ENCODE measurements at regions not wholly inside any gene's neighbourhood (a gene's known extent, or its start where the extent isn't known, plus 50 kb on each side); places are given as distances from the start of the nearest gene placed in this dataset.

DNA sequence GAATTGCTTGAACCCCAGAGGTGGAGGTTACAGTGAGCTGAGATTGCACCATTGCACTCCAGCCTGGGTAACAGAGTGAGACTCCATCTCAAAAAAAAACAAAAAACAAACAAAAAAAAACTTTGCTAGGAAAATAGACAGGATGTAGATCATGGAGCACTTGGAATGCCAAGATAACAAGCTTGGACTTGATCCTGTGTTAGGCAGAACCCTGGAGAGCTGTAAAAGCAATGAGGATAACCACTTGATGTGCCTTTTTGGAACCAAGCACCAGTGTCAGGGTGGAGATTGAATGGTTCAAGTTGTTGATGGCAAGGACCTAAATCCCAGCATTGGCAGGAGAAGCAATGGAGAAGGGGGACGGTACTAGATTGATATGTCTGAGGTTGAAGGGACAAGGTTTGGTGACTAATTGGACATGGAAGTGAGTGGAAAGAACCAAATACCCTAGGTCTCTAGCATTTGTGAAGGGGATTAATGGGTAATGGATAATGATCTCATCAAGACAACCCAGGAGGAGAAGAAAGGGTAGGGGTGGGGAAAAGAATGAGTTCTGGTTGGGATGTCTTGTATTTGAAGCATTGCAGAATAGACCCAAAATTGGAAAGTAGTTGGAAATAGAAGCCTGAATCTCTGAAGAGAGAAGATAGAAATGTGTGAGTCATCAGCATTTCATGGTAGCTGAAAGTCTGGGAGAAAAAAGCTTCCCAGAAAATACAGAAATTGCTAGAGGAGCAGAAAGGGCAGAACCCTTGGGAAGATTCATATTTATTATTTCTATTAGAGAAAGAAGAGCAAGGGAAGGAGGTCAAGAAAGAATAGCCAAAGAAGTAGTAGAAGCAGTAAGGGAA is 176.7 kb downstream of the NUAK1 start:
- no peak for DNase-seq
- H3K4me3 ChIP-seq: no peak overlapping the region
- no peak for TF ChIP-seq POLR2A (IDR thresholded peaks at IDR 0.05)
- TF ChIP-seq, protein P1, sequence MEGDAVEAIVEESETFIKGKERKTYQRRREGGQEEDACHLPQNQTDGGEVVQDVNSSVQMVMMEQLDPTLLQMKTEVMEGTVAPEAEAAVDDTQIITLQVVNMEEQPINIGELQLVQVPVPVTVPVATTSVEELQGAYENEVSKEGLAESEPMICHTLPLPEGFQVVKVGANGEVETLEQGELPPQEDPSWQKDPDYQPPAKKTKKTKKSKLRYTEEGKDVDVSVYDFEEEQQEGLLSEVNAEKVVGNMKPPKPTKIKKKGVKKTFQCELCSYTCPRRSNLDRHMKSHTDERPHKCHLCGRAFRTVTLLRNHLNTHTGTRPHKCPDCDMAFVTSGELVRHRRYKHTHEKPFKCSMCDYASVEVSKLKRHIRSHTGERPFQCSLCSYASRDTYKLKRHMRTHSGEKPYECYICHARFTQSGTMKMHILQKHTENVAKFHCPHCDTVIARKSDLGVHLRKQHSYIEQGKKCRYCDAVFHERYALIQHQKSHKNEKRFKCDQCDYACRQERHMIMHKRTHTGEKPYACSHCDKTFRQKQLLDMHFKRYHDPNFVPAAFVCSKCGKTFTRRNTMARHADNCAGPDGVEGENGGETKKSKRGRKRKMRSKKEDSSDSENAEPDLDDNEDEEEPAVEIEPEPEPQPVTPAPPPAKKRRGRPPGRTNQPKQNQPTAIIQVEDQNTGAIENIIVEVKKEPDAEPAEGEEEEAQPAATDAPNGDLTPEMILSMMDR (IDR thresholded peaks at IDR 0.05): no peak
- intact Hi-C loops (cut with DNase I; ENCODE audit: low total_unique reads): no loop called here
- H3K4me1 ChIP-seq: no peaks in the 10 kb centered on the region
- no peaks in the 10 kb centered on the region for H3K27me3 ChIP-seq
- no peak overlapping the region for H3K27ac ChIP-seq
- H3K9me3 ChIP-seq: no peaks in the 10 kb centered on the region
- no peaks in the 10 kb centered on the region for H3K36me3 ChIP-seq

DNA sequence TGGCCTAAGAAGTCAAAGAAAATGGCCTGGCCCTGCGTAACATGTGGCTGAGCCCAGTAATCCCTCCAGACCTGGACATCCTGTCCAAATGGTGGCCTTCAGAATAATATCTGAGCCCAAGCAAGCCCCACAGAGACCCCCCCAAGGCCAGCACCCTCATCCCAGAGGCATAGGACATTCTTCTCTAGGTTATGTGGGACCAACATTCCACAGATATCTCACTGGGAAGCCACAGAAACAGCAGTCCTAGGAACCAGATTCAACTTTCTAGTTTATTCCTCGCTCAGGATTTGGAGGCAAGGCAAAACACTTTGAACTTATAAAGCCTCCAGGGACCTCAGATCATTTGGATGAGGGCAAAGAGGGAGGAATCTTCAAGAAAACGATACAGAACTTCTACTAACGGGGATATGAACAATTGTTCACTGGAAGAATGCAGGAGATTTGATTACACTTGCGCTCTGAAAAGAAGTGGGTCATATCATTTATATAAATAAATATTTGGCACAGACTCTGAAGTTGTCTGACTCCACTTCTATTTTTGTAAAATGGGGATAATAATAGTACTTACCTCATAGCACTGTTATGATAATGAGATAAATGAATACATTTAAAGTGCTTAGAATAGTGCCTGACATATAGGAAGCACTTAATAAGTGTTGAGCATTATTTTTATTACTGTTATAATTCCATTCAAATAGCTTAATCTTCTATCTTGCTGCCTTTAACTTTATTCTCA is 171.5 kb downstream of the NUAK1 start:
- peak overlapping the region in 1 of 2 donors; percentile 23 for H3K27ac ChIP-seq
- intact Hi-C loops (cut with DNase I; ENCODE audit: low total_unique reads): no loop called here
- no peak overlapping the region for H3K4me3 ChIP-seq
- no peaks in the 10 kb centered on the region for H3K36me3 ChIP-seq
- no peaks in the 10 kb centered on the region for H3K4me1 ChIP-seq
- no peaks in the 10 kb centered on the region for H3K9me3 ChIP-seq
- DNase-seq: no peak
- no peaks in the 10 kb centered on the region for H3K27me3 ChIP-seq
- no peak for TF ChIP-seq POLR2A (IDR thresholded peaks at IDR 0.05)
- TF ChIP-seq, protein P1 (IDR thresholded peaks at IDR 0.05): no peak

DNA sequence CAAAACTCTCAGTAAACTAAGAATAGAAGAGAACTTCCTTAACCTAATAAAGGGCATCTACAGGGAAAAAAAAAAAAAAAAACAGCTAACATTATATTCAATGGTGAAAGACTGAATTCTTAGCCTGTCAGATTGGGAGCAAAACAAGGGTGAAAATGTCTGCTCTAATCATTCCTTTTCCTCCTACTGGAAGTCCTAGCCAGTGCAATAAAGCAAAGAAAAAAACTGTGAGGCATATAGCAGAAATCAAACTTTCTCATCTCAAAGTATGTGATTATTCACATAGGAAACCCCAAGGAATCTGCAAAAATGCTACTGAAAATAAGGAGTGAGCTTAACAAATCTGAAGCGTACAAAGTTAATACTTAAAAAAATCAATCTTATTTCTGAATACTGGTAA is 170.7 kb downstream of the NUAK1 start:
- Histone ChIP-seq H3K4me3 (no peak overlapping the region), H3K4me1 (no peaks in the 10 kb centered on the region), H3K27ac (no peak overlapping the region), H3K27me3 (no peaks in the 10 kb centered on the region), H3K36me3 (no peaks in the 10 kb centered on the region), H3K9me3 (no peaks in the 10 kb centered on the region)
- no peak for DNase-seq
- intact Hi-C loops (cut with DNase I; ENCODE audit: low total_unique reads): no loop called here
- TF ChIP-seq, protein P1 (IDR thresholded peaks at IDR 0.05): no peak
- TF ChIP-seq POLR2A (IDR thresholded peaks at IDR 0.05): no peak

DNA sequence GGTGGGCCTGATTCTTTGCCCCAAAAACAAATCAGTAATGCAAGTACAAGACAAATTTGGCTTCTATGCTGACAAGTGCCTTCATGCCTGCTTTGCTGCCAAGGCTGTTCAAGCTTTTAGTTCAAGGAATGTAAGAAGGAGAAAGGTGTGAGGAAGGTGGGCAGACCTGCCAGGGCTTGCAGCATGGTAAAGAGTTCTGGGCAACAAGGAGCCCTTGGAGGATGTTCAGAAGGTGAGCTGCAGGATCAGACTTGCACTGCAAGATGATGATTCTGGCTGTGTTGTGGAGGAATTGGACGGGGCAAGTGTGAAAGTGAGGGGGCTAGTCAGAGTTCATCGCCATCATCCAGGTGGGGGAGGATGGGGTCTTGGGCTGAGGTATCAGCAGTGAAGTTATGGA is 167.9 kb downstream of the NUAK1 start:
- no peaks in the 10 kb centered on the region for H3K27me3 ChIP-seq
- no peak overlapping the region for H3K4me3 ChIP-seq
- no peak overlapping the region for H3K27ac ChIP-seq
- H3K36me3 ChIP-seq: no peaks in the 10 kb centered on the region
- H3K9me3 ChIP-seq: no peaks in the 10 kb centered on the region
- H3K4me1 ChIP-seq: no peaks in the 10 kb centered on the region
- TF ChIP-seq, protein P1 (IDR thresholded peaks at IDR 0.05): no peak
- no peak for DNase-seq
- intact Hi-C loops (cut with DNase I; ENCODE audit: low total_unique reads): no loop called here

DNA sequence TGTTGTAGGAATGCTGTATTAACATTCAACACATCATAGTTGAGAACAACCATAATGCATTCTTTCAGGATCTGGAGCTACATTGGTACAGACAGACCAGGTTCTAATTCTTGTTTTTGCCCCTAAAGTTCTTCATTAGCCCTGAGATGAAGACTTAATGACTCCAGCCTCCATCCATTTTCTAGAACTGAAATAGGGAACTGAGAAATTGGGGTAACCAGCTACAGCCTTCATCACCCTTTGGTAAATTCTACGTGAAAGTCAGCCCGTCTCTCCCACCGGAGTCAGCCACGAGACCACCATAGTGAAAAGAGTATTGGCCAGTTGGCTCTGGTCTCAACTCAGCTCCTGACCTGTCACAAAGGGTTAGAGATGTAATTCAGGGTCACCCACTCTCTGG is 164.0 kb downstream of the NUAK1 start:
- no peak overlapping the region for H3K4me3 ChIP-seq
- intact Hi-C loops (cut with DNase I; ENCODE audit: low total_unique reads): no loop called here
- no peak for TF ChIP-seq POLR2A (IDR thresholded peaks at IDR 0.05)
- TF ChIP-seq, protein P1 (IDR thresholded peaks at IDR 0.05): no peak

More for the DNA sequence above, 164.0 kb downstream of the NUAK1 start:
- Histone ChIP-seq H3K36me3 (no peaks in the 10 kb centered on the region), H3K27ac (no peak overlapping the region), H3K9me3 (no peaks in the 10 kb centered on the region), H3K4me1 (no peaks in the 10 kb centered on the region), H3K27me3 (no peaks in the 10 kb centered on the region)
- DNase-seq: no peak

Measured in uterus (tissue), 3 donors.